ENCODE measurements at regions not wholly inside any gene's neighbourhood (a gene's known extent, or its start where the extent isn't known, plus 50 kb on each side); places are given as distances from the start of the nearest gene placed in this dataset.

GRCh38 chr6:113649276-113649675 lies 207.9 kb upstream of the MARCKS start:
- ATAC-seq (replicated peaks in 1 of 4) (no peak), DNase-seq (no peak)
- H3K27me3 Mint-ChIP-seq = peaks cover 5% of the 10 kb centered on the region in 2 donors
- H3K27ac ChIP-seq (ENCODE audit: low read length) = no peak overlapping the region
- H3K27ac Mint-ChIP-seq = no peak overlapping the region
- no peaks in the 10 kb centered on the region for H3K9me3 Mint-ChIP-seq
- no peaks in the 10 kb centered on the region for H3K9me3 ChIP-seq
- CTCF ChIA-PET = no interaction called here
- H3K4me3 Mint-ChIP-seq = no peak overlapping the region
- H3K36me3 ChIP-seq (ENCODE audit: control insufficient read depth in 2 of 2, extremely low read depth in 1 of 2, insufficient read depth in 1 of 2, low read length in 1 of 2) = no peaks in the 10 kb centered on the region
- POLR2A ChIA-PET = no interaction called here
- no peaks in the 10 kb centered on the region for H3K4me1 Mint-ChIP-seq
- H3K4me1 ChIP-seq (ENCODE audit: control insufficient read depth in 1 of 2, extremely low read depth in 1 of 2, insufficient read depth in 2 of 2, low read length in 2 of 2) = no peaks in the 10 kb centered on the region
- H3K4me3 ChIP-seq (ENCODE audit: control insufficient read depth in 1 of 2, extremely low read depth in 1 of 2, low read length in 1 of 2) = no peak overlapping the region
- H3K36me3 Mint-ChIP-seq = no peaks in the 10 kb centered on the region
- 58% methylated on average over 5 of the region's 6 CpGs for WGBS (ENCODE audit: insufficient coverage)
- H3K27me3 ChIP-seq (replicated peaks in 1 of 2; ENCODE audit: control insufficient read depth in 2 of 2, extremely low read depth in 1 of 2, insufficient read depth in 2 of 2, low read length in 1 of 2) = peaks cover 0 to 8% of the 10 kb centered on the region in 2 experiments

GRCh38 chr6:113649880-113650609 lies 207.1 kb upstream of the MARCKS start:
- Mint-ChIP-seq H3K36me3 (no peaks in the 10 kb centered on the region), H3K4me1 (no peaks in the 10 kb centered on the region), H3K4me3 (no peak overlapping the region), H3K27ac (no peak overlapping the region), H3K9me3 (no peaks in the 10 kb centered on the region), H3K27me3 (peaks cover 5% of the 10 kb centered on the region in 2 donors)
- ChIA-PET CTCF (no interaction called here), POLR2A (no interaction called here)
- Histone ChIP-seq H3K36me3 (ENCODE audit: control insufficient read depth in 2 of 2, extremely low read depth in 1 of 2, insufficient read depth in 1 of 2, low read length in 1 of 2) (no peaks in the 10 kb centered on the region), H3K9me3 (no peaks in the 10 kb centered on the region), H3K27ac (ENCODE audit: low read length) (no peak overlapping the region), H3K4me1 (ENCODE audit: control insufficient read depth in 1 of 2, extremely low read depth in 1 of 2, insufficient read depth in 2 of 2, low read length in 2 of 2) (no peaks in the 10 kb centered on the region), H3K27me3 (replicated peaks in 1 of 2; ENCODE audit: control insufficient read depth in 2 of 2, extremely low read depth in 1 of 2, insufficient read depth in 2 of 2, low read length in 1 of 2) (peaks cover 0 to 8% of the 10 kb centered on the region in 2 experiments), H3K4me3 (ENCODE audit: control insufficient read depth in 1 of 2, extremely low read depth in 1 of 2, low read length in 1 of 2) (no peak overlapping the region)
- ATAC-seq (replicated peaks in 1 of 4) (no peak), DNase-seq (no peak)
- no CpG with 5 or more reads among the region's 6 CpGs for WGBS (ENCODE audit: insufficient coverage)

GRCh38 chr6:113650610-113650979 lies 206.6 kb upstream of the MARCKS start:
- H3K27me3 ChIP-seq (replicated peaks in 1 of 2; ENCODE audit: control insufficient read depth in 2 of 2, extremely low read depth in 1 of 2, insufficient read depth in 2 of 2, low read length in 1 of 2) = peaks cover 0 to 8% of the 10 kb centered on the region in 2 experiments
- H3K4me3 ChIP-seq (ENCODE audit: control insufficient read depth in 1 of 2, extremely low read depth in 1 of 2, low read length in 1 of 2) = no peak overlapping the region
- H3K36me3 ChIP-seq (ENCODE audit: control insufficient read depth in 2 of 2, extremely low read depth in 1 of 2, insufficient read depth in 1 of 2, low read length in 1 of 2) = no peaks in the 10 kb centered on the region
- H3K27me3 Mint-ChIP-seq = peaks cover 5% of the 10 kb centered on the region in 2 donors
- no peaks in the 10 kb centered on the region for H3K4me1 ChIP-seq (ENCODE audit: control insufficient read depth in 1 of 2, extremely low read depth in 1 of 2, insufficient read depth in 2 of 2, low read length in 2 of 2)
- H3K4me1 Mint-ChIP-seq = no peaks in the 10 kb centered on the region
- H3K4me3 Mint-ChIP-seq = no peak overlapping the region
- 83% methylated on average over 5 of the region's 8 CpGs for WGBS (ENCODE audit: insufficient coverage)
- ChIA-PET POLR2A (no interaction called here), CTCF (no interaction called here)
- no peak for DNase-seq
- H3K36me3 Mint-ChIP-seq = no peaks in the 10 kb centered on the region
- H3K9me3 ChIP-seq = no peaks in the 10 kb centered on the region
- no peak overlapping the region for H3K27ac ChIP-seq (ENCODE audit: low read length)
- no peak for ATAC-seq (replicated peaks in 1 of 4)
- H3K9me3 Mint-ChIP-seq = no peaks in the 10 kb centered on the region
- H3K27ac Mint-ChIP-seq = no peak overlapping the region

- Mint-ChIP-seq H3K27ac (no peak overlapping the region), H3K27me3 (peaks cover 5% of the 10 kb centered on the region in 2 donors), H3K9me3 (no peaks in the 10 kb centered on the region), H3K4me1 (no peaks in the 10 kb centered on the region), H3K36me3 (no peaks in the 10 kb centered on the region), H3K4me3 (no peak overlapping the region)
- Histone ChIP-seq H3K9me3 (no peaks in the 10 kb centered on the region), H3K27me3 (replicated peaks in 1 of 2; ENCODE audit: control insufficient read depth in 2 of 2, extremely low read depth in 1 of 2, insufficient read depth in 2 of 2, low read length in 1 of 2) (peaks cover 0 to 8% of the 10 kb centered on the region in 2 experiments), H3K4me3 (ENCODE audit: control insufficient read depth in 1 of 2, extremely low read depth in 1 of 2, low read length in 1 of 2) (no peak overlapping the region), H3K27ac (ENCODE audit: low read length) (no peak overlapping the region), H3K36me3 (ENCODE audit: control insufficient read depth in 2 of 2, extremely low read depth in 1 of 2, insufficient read depth in 1 of 2, low read length in 1 of 2) (no peaks in the 10 kb centered on the region), H3K4me1 (ENCODE audit: control insufficient read depth in 1 of 2, extremely low read depth in 1 of 2, insufficient read depth in 2 of 2, low read length in 2 of 2) (no peaks in the 10 kb centered on the region)
- ChIA-PET POLR2A (no interaction called here), CTCF (no interaction called here)
- no CpG with 5 or more reads among the region's 4 CpGs for WGBS (ENCODE audit: insufficient coverage)
- ATAC-seq (replicated peaks in 1 of 4) = no peak
- no peak for DNase-seq
These were observed 206.0 kb upstream of the MARCKS start for GRCh38 chr6:113651120-113651519.

DNA sequence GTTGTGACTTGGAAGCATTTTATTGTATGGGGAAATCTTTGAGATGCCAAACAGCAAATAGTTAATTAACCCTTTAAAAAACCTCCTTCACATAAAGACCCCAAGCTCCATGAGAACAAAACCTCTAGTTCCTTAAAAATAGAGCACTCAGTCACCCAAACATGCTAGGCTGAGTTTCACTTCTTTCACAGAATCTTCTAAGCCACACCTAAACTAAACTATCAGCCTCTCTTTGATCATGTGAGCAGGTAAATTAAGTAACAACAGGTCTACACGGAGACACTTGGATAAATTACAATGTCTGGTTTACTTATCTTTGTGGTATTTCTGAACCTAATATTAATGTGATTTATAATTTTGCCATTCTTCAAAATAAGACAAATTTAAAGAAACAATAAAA lies 205.2 kb upstream of the MARCKS start:
- WGBS (ENCODE audit: insufficient coverage) = no CpG with 5 or more reads among the region's 1 CpG
- no peak for ATAC-seq (replicated peaks in 1 of 4)
- no peak overlapping the region for H3K27ac Mint-ChIP-seq

GRCh38 chr6:113653275-113653674 lies 203.9 kb upstream of the MARCKS start:
- H3K27ac ChIP-seq (ENCODE audit: low read length) = no peak overlapping the region
- ChIA-PET POLR2A (no interaction called here), CTCF (no interaction called here)
- H3K27ac Mint-ChIP-seq = no peak overlapping the region
- H3K9me3 ChIP-seq = no peaks in the 10 kb centered on the region
- no peak overlapping the region for H3K4me3 ChIP-seq (ENCODE audit: control insufficient read depth in 1 of 2, extremely low read depth in 1 of 2, low read length in 1 of 2)
- DNase-seq (no peak), ATAC-seq (replicated peaks in 1 of 4) (no peak)
- H3K4me1 Mint-ChIP-seq = no peaks in the 10 kb centered on the region
- H3K36me3 ChIP-seq (ENCODE audit: control insufficient read depth in 2 of 2, extremely low read depth in 1 of 2, insufficient read depth in 1 of 2, low read length in 1 of 2) = no peaks in the 10 kb centered on the region
- no peaks in the 10 kb centered on the region for H3K9me3 Mint-ChIP-seq
- H3K36me3 Mint-ChIP-seq = no peaks in the 10 kb centered on the region
- no peak overlapping the region for H3K4me3 Mint-ChIP-seq
- H3K27me3 Mint-ChIP-seq = peaks cover 5% of the 10 kb centered on the region in 2 donors
- WGBS (ENCODE audit: insufficient coverage) = 100% methylated on average over 1 of the region's 3 CpGs
- H3K4me1 ChIP-seq (ENCODE audit: control insufficient read depth in 1 of 2, extremely low read depth in 1 of 2, insufficient read depth in 2 of 2, low read length in 2 of 2) = no peaks in the 10 kb centered on the region
- H3K27me3 ChIP-seq (replicated peaks in 1 of 2; ENCODE audit: control insufficient read depth in 2 of 2, extremely low read depth in 1 of 2, insufficient read depth in 2 of 2, low read length in 1 of 2) = peaks cover 0 to 8% of the 10 kb centered on the region in 2 experiments

More for the DNA sequence above, 205.2 kb upstream of the MARCKS start:
- Histone ChIP-seq H3K36me3 (ENCODE audit: control insufficient read depth in 2 of 2, extremely low read depth in 1 of 2, insufficient read depth in 1 of 2, low read length in 1 of 2) (no peaks in the 10 kb centered on the region), H3K9me3 (no peaks in the 10 kb centered on the region), H3K27me3 (replicated peaks in 1 of 2; ENCODE audit: control insufficient read depth in 2 of 2, extremely low read depth in 1 of 2, insufficient read depth in 2 of 2, low read length in 1 of 2) (peaks cover 0 to 8% of the 10 kb centered on the region in 2 experiments), H3K4me3 (ENCODE audit: control insufficient read depth in 1 of 2, extremely low read depth in 1 of 2, low read length in 1 of 2) (no peak overlapping the region), H3K27ac (ENCODE audit: low read length) (no peak overlapping the region), H3K4me1 (ENCODE audit: control insufficient read depth in 1 of 2, extremely low read depth in 1 of 2, insufficient read depth in 2 of 2, low read length in 2 of 2) (no peaks in the 10 kb centered on the region)
- Mint-ChIP-seq H3K4me1 (no peaks in the 10 kb centered on the region), H3K36me3 (no peaks in the 10 kb centered on the region), H3K9me3 (no peaks in the 10 kb centered on the region), H3K27me3 (peaks cover 5% of the 10 kb centered on the region in 2 donors), H3K4me3 (no peak overlapping the region)
- no peak for DNase-seq
- ChIA-PET POLR2A (no interaction called here), CTCF (no interaction called here)

DNA sequence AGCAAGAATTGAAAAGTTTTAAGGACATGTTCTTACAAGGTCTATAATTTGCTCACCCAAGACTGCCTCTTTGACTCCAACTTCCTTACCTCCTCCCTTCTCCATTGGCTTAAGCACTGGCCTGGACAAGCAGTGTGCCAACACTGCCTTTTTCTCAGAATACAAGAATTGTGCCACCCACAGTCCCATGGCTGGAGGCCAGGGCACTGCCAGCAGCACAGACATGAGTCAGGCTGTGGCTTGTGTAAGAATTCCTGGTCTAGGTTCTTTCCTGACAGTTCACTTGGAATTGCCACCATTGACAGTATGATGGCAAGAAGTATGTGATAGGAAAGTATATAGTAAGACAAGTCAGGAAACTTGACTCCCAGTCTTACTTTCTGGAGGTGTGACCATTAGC lies 202.7 kb upstream of the MARCKS start:
- Mint-ChIP-seq H3K36me3 (no peaks in the 10 kb centered on the region), H3K27ac (no peak overlapping the region), H3K27me3 (peaks cover 2 to 5% of the 10 kb centered on the region in 2 donors), H3K4me1 (no peaks in the 10 kb centered on the region), H3K4me3 (no peak overlapping the region), H3K9me3 (no peaks in the 10 kb centered on the region)
- CTCF ChIA-PET = no interaction called here
- no peak for DNase-seq
- Histone ChIP-seq H3K36me3 (ENCODE audit: control insufficient read depth in 2 of 2, extremely low read depth in 1 of 2, insufficient read depth in 1 of 2, low read length in 1 of 2) (no peaks in the 10 kb centered on the region), H3K9me3 (no peaks in the 10 kb centered on the region), H3K27me3 (replicated peaks in 1 of 2; ENCODE audit: control insufficient read depth in 2 of 2, extremely low read depth in 1 of 2, insufficient read depth in 2 of 2, low read length in 1 of 2) (peaks cover 0 to 8% of the 10 kb centered on the region in 2 experiments), H3K4me3 (ENCODE audit: control insufficient read depth in 1 of 2, extremely low read depth in 1 of 2, low read length in 1 of 2) (no peak overlapping the region), H3K4me1 (ENCODE audit: control insufficient read depth in 1 of 2, extremely low read depth in 1 of 2, insufficient read depth in 2 of 2, low read length in 2 of 2) (no peaks in the 10 kb centered on the region), H3K27ac (ENCODE audit: low read length) (no peak overlapping the region)
- ATAC-seq (replicated peaks in 1 of 4) = no peak
- POLR2A ChIA-PET = no interaction called here
